ENCODE measurements at regions not wholly inside any gene's neighbourhood (a gene's known extent, or its start where the extent isn't known, plus 50 kb on each side); places are given as distances from the start of the nearest gene placed in this dataset.

GRCh38 chr16:54631782-54632181 is 298.9 kb upstream of the IRX5 start:
- no peak for TF ChIP-seq POLR2A (IDR thresholded peaks at IDR 0.05; ENCODE audit: low read depth, low read length)
- FAIRE-seq (no peak), DNase-seq (ENCODE audit: insufficient read length, low spot score) (no peak)

GRCh38 chr16:54630284-54630967 is 300.2 kb upstream of the IRX5 start:
- FAIRE-seq (no peak), DNase-seq (ENCODE audit: insufficient read length, low spot score) (no peak)
- TF ChIP-seq POLR2A (IDR thresholded peaks at IDR 0.05; ENCODE audit: low read depth, low read length) = no peak

GRCh38 chr16:54628796-54629625 is 301.7 kb upstream of the IRX5 start:
- TF ChIP-seq POLR2A (IDR thresholded peaks at IDR 0.05; ENCODE audit: low read depth, low read length) = no peak
- DNase-seq (ENCODE audit: insufficient read length, low spot score) (no peak), FAIRE-seq (no peak)

- TF ChIP-seq POLR2A (IDR thresholded peaks at IDR 0.05; ENCODE audit: low read depth, low read length) = no peak
- FAIRE-seq (no peak), DNase-seq (ENCODE audit: insufficient read length, low spot score) (no peak)
These were observed 303.0 kb upstream of the IRX5 start for GRCh38 chr16:54627616-54628015.

- no peak for TF ChIP-seq POLR2A (IDR thresholded peaks at IDR 0.05; ENCODE audit: low read depth, low read length)
- FAIRE-seq (no peak), DNase-seq (ENCODE audit: insufficient read length, low spot score) (no peak)
These were observed 307.0 kb upstream of the IRX5 start for GRCh38 chr16:54623636-54624035.

DNA sequence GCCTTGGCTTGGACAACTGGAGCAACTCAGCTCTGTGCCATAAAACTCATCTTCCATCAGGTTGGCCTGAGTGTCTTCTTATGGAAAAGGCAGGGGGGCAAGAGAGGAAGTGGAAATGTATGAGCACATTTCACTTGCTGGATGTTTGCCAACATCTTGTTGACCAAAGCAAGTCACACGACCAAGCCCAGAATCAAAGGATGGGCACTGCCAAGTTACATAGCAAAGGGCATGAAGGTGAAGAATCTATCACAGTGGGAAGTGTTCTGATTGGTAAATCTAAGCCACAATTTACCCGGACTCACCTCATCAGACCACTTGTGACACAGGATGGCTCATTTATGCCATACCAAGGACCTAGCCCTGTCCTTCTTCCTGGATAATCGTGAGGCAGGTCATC is 310.5 kb upstream of the IRX5 start:
- TF ChIP-seq POLR2A (IDR thresholded peaks at IDR 0.05; ENCODE audit: low read depth, low read length) = no peak
- DNase-seq (ENCODE audit: insufficient read length, low spot score) (no peak), FAIRE-seq (no peak)

- no peak for FAIRE-seq
- no peak for TF ChIP-seq POLR2A (IDR thresholded peaks at IDR 0.05; ENCODE audit: low read depth, low read length)
These were observed 314.1 kb upstream of the IRX5 start for GRCh38 chr16:54616610-54617009.

DNA sequence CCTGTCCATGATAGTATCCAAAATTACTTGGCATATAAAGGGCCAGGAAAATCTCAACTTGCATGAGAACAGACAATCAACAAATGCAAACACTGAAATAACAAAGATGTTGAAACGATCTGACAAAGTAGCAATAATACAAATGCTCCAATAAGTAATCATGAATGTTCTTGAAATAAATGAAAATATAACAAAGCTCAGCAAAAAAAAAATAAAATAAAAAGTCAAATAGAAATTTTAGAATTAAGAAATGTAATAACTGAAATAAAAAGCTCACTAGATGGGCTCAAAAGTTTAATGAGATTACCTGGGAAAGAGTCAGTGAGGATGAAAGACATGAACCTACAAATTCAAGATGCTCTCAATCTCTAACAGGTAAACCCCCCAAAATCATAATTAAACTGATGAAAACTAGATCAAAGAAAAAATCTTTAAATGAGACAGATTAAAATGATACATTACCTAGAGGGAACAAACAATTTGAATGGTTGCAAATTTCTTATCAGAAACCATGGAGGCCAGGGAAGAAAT is 319.0 kb upstream of the IRX3 start:
- TF ChIP-seq POLR2A (IDR thresholded peaks at IDR 0.05; ENCODE audit: low read depth, low read length) = no peak
- DNase-seq (ENCODE audit: insufficient read length, low spot score) = no peak
- no peak for FAIRE-seq

More at GRCh38 chr16:54616610-54617009, 314.1 kb upstream of the IRX5 start:
- DNase-seq (ENCODE audit: insufficient read length, low spot score) = no peak

- FAIRE-seq (no peak), DNase-seq (ENCODE audit: insufficient read length, low spot score) (no peak)
- TF ChIP-seq POLR2A (IDR thresholded peaks at IDR 0.05; ENCODE audit: low read depth, low read length) = no peak
These were observed 316.1 kb upstream of the IRX3 start for GRCh38 chr16:54602666-54603065.

DNA sequence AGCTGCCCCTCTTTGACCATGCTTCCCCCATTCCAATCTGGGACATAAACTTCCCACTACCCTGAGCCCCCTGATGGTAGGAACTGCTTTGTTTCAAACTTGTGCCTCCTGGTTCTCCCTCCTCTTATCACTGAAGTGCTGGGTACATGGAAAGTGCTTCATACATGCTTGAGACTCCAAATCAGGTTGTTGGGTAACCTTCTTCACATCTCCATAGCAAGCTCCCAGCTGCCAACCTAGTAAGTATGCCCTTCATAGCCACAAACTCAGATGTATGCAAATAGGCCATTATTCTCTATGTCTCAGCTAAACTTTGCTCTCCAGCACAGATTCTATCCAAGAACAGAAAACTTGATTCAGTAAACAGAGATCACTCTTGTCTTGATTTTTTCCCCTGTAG is 310.6 kb upstream of the IRX3 start:
- TF ChIP-seq POLR2A (IDR thresholded peaks at IDR 0.05; ENCODE audit: low read depth, low read length) = no peak
- FAIRE-seq (no peak), DNase-seq (ENCODE audit: insufficient read length, low spot score) (no peak)

- DNase-seq (ENCODE audit: insufficient read length, low spot score) (no peak), FAIRE-seq (no peak)
- no peak for TF ChIP-seq POLR2A (IDR thresholded peaks at IDR 0.05; ENCODE audit: low read depth, low read length)
These were observed 309.0 kb upstream of the IRX3 start for GRCh38 chr16:54595621-54596020.

- FAIRE-seq (no peak), DNase-seq (ENCODE audit: insufficient read length, low spot score) (no peak)
- TF ChIP-seq POLR2A (IDR thresholded peaks at IDR 0.05; ENCODE audit: low read depth, low read length) = no peak
These were observed 308.2 kb upstream of the IRX3 start for GRCh38 chr16:54594601-54595391.

DNA sequence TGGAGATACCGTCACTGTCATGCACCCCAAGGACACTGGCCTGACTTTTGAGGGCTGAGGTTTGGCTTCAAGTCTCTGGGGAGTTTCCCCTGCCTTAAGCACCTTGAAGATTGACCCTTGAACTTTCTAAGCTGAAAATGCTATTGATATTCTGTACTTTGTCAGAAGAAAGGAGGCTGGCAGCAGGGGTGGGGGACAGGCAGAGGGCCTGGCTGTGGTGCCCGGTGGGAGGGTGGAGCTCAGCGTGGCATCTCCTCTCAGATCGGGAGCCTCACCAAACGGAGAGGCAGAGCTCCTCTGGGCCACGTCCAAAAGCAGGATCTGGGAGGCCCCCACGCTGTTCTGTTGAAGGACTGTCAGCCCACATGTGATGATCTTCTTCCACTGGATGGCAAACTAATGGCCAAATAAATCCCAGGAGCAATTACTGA is 305.2 kb upstream of the IRX3 start:
- no peak for TF ChIP-seq POLR2A (IDR thresholded peaks at IDR 0.05; ENCODE audit: low read depth, low read length)
- FAIRE-seq (no peak), DNase-seq (ENCODE audit: insufficient read length, low spot score) (no peak)

DNA sequence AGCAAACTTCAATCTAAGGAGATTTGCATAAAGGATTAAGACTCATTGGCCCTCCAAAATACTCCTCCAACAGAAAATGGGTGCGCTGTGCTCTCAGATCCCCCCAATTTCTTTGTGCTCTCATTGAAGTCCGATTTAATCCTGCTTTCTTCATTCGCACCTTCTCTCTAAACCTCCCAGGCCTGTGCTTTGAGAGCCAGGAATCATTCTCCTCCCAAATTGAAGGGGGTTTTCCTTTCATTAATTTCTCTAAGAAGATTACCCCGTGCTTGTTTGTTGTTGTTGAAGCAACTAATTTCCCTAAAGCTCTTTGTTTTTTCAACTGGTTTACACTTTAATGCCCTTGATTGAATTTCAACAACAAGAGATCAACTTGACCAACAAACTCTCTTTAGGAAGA is 304.2 kb upstream of the IRX3 start:
- no peak for FAIRE-seq

More for the DNA sequence above, 304.2 kb upstream of the IRX3 start:
- DNase-seq (ENCODE audit: insufficient read length, low spot score) = no peak
- no peak for TF ChIP-seq POLR2A (IDR thresholded peaks at IDR 0.05; ENCODE audit: low read depth, low read length)

All from H54 (cell line).